ENCODE measurements at regions not wholly inside any gene's neighbourhood (a gene's known extent, or its start where the extent isn't known, plus 50 kb on each side); places are given as distances from the start of the nearest gene placed in this dataset.

DNA sequence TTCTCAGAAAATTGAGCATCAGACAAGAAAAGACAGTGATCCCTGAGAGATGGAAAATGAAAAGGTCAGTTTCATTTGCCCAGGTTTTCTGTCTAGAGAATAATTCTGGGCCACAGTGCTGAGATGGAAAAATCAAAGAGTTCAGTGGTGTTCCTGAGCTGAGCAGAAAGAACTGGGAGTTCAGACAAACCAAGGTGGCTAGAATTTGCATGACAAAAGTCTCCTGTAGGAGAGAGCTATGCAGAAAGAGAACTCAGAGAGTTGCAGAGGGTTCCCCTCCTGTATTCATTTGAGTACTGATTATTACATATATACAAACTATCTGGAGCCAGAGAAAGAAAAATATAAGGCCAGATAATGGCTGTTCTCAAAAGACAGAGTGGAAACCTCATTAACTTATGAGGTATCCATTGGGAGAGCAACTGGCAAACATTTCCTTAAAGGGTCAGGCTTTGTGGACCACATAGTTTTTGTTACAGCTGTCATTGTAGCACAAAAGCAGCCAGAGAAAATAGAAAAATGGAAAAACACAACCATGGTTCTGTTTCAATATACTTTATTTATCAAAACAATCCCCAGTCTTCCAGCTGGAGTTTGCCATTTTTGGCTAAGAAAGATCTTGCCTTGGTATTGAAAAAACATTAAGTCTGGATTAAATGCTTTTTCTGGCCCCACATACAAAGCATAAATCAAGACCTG is 1004.1 kb downstream of the TBL1XR1 start:
- Histone ChIP-seq H3K9me3 (ENCODE audit: low read depth, low read length, poor library complexity, severe bottlenecking) (no peaks in the 10 kb centered on the region), H3K36me3 (ENCODE audit: insufficient read depth, low read length, poor library complexity, severe bottlenecking) (no peaks in the 10 kb centered on the region), H3K4me3 (ENCODE audit: low read depth, low read length, poor library complexity, severe bottlenecking) (no peak overlapping the region), H3K27me3 (replicated peaks; ENCODE audit: insufficient read depth, low read depth, low read length, poor library complexity) (no peaks in the 10 kb centered on the region), H3K4me1 (ENCODE audit: insufficient read depth, low read length, poor library complexity, severe bottlenecking) (no peaks in the 10 kb centered on the region), H3K27ac (ENCODE audit: low read depth, low read length, poor library complexity, severe bottlenecking) (no peak overlapping the region)
- ChIA-PET CTCF (no interaction called here), POLR2A (ENCODE audit: low non-redundant PET) (no interaction called here)
- TF ChIP-seq, protein P1, sequence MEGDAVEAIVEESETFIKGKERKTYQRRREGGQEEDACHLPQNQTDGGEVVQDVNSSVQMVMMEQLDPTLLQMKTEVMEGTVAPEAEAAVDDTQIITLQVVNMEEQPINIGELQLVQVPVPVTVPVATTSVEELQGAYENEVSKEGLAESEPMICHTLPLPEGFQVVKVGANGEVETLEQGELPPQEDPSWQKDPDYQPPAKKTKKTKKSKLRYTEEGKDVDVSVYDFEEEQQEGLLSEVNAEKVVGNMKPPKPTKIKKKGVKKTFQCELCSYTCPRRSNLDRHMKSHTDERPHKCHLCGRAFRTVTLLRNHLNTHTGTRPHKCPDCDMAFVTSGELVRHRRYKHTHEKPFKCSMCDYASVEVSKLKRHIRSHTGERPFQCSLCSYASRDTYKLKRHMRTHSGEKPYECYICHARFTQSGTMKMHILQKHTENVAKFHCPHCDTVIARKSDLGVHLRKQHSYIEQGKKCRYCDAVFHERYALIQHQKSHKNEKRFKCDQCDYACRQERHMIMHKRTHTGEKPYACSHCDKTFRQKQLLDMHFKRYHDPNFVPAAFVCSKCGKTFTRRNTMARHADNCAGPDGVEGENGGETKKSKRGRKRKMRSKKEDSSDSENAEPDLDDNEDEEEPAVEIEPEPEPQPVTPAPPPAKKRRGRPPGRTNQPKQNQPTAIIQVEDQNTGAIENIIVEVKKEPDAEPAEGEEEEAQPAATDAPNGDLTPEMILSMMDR (conservative IDR thresholded peaks at IDR 0.05; ENCODE audit: low read depth, low read length): no peak
- no peak for TF ChIP-seq EZH2 (IDR thresholded peaks at IDR 0.05; ENCODE audit: borderline replicate concordance, low read depth, low read length, poor library complexity, severe bottlenecking)
- DNase-seq (ENCODE audit: low spot score): no peak
- no TSS peak for BruUV-seq (replicated peaks)
- intact Hi-C loops (cut with micrococcal nuclease; ENCODE audit: unreplicated experiment): no loop called here

DNA sequence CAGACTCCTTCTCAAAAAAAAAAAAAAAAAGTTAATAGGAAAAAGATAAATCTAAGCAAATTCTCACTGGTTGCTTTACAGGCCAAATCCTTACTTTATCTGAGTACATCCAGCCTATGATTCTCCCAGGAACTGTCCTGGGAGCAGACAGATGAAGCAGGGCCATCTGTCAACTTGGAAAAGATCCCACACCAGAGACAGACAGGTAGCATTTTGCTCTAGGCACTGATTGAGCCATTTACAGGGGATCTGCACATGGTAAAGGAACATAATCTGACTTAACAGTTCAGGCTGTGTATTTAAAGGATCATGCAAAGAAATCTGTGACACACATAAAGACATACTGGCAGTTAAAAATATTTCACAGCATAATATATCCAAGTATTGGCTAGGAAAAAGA is 1006.5 kb downstream of the TBL1XR1 start:
- CTCF ChIA-PET: no interaction called here
- no TSS peak for BruUV-seq (replicated peaks)
- TF ChIP-seq, protein P1 (conservative IDR thresholded peaks at IDR 0.05; ENCODE audit: low read depth, low read length): no peak
- no peak for TF ChIP-seq EZH2 (IDR thresholded peaks at IDR 0.05; ENCODE audit: borderline replicate concordance, low read depth, low read length, poor library complexity, severe bottlenecking)

DNA sequence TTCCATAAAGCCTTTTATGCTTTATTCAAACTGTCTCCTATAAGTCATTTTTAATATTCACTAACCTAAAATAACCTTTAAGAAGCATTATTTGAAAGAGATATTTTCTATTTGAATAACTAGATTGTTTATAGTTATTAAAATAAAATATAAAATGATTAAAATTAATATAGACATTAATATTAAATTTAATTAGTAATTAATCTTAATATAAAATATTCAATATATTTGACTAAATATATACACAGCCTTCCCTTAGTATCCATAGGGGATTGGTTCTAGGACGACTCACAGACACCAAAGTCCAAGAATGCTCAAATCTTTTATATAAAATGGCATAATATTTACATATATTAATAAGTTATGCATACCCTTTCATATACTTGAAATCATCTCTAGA is 1014.1 kb downstream of the TBL1XR1 start:
- H3K4me1 ChIP-seq (ENCODE audit: insufficient read depth, low read length, poor library complexity, severe bottlenecking): no peaks in the 10 kb centered on the region
- intact Hi-C loops (cut with micrococcal nuclease; ENCODE audit: unreplicated experiment): no loop called here
- TF ChIP-seq, protein P1 (conservative IDR thresholded peaks at IDR 0.05; ENCODE audit: low read depth, low read length): no peak
- no TSS peak for BruUV-seq (replicated peaks)
- CTCF ChIA-PET: no interaction called here
- POLR2A ChIA-PET (ENCODE audit: low non-redundant PET): no interaction called here
- DNase-seq (ENCODE audit: low spot score): no peak
- H3K36me3 ChIP-seq (ENCODE audit: insufficient read depth, low read length, poor library complexity, severe bottlenecking): no peaks in the 10 kb centered on the region
- no peak overlapping the region for H3K4me3 ChIP-seq (ENCODE audit: low read depth, low read length, poor library complexity, severe bottlenecking)
- H3K27me3 ChIP-seq (replicated peaks; ENCODE audit: insufficient read depth, low read depth, low read length, poor library complexity): no peaks in the 10 kb centered on the region
- H3K27ac ChIP-seq (ENCODE audit: low read depth, low read length, poor library complexity, severe bottlenecking): no peak overlapping the region
- no peaks in the 10 kb centered on the region for H3K9me3 ChIP-seq (ENCODE audit: low read depth, low read length, poor library complexity, severe bottlenecking)

More for the DNA sequence above, 1006.5 kb downstream of the TBL1XR1 start:
- POLR2A ChIA-PET (ENCODE audit: low non-redundant PET): no interaction called here
- intact Hi-C loops (cut with micrococcal nuclease; ENCODE audit: unreplicated experiment): no loop called here
- no peak for DNase-seq (ENCODE audit: low spot score)
- Histone ChIP-seq H3K27ac (ENCODE audit: low read depth, low read length, poor library complexity, severe bottlenecking) (no peak overlapping the region), H3K4me3 (ENCODE audit: low read depth, low read length, poor library complexity, severe bottlenecking) (no peak overlapping the region), H3K4me1 (ENCODE audit: insufficient read depth, low read length, poor library complexity, severe bottlenecking) (no peaks in the 10 kb centered on the region), H3K27me3 (replicated peaks; ENCODE audit: insufficient read depth, low read depth, low read length, poor library complexity) (no peaks in the 10 kb centered on the region), H3K9me3 (ENCODE audit: low read depth, low read length, poor library complexity, severe bottlenecking) (no peaks in the 10 kb centered on the region), H3K36me3 (ENCODE audit: insufficient read depth, low read length, poor library complexity, severe bottlenecking) (no peaks in the 10 kb centered on the region)
